Fibroblast of skin of back (primary cell): ENCODE measurements at regions not wholly inside any gene's neighbourhood (a gene's known extent, or its start where the extent isn't known, plus 50 kb on each side); places are given as distances from the start of the nearest gene placed in this dataset.

ENCODE experiments used
- DNase-seq: peaks from one replicate; pipeline ENCODE4 v3.0.0-alpha.2; 2013

DNA sequence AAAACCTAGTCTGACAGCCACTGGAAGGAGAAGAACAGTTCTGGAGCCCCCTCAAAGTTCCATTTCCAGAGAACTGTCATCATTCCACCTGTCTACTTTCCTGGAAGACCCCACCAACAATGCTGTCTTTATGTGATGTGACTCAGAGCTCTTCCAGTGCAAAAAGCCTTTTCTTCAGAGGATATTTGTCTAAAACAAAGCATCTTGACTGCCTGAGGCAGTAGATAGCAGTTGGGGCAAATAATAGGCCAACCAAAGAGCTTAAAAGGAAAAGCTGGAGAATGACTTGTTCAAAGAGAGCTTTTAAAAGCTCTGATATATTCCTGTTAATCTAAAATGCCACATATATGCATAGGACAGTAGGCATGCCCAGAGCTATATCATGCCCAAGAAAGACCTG lies 62.6 kb downstream of the MIS18A start:
- no peak for DNase-seq

GRCh38 chr21:32215306-32215685 lies 63.6 kb downstream of the MIS18A start:
- DNase-seq = no peak

GRCh38 chr21:32214654-32215305 lies 64.1 kb downstream of the MIS18A start:
- no peak for DNase-seq

GRCh38 chr21:32212116-32212515 lies 66.7 kb downstream of the MIS18A start:
- no peak for DNase-seq

- DNase-seq = no peak
These were observed 67.5 kb downstream of the MIS18A start for GRCh38 chr21:32211306-32211705.

DNA sequence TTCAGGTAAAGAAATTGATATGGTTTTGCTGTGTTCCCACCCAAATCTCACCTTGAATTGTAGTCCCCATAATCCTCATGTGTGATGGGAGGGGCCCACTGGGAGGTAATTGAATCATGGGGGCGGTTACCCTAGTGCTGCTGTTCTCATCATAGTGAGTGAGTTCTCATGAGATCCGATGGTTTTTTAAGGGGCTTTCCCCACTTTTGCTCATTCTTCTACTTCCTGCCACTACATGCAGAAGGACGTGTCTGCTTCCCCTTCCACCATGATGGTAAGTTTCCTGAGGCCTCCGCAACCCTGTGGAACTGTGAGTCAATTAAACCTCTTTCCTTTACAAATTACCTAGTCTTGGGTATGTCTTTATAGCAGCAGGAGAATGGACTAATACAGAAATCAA lies 69.3 kb downstream of the MIS18A start:
- no peak for DNase-seq

DNA sequence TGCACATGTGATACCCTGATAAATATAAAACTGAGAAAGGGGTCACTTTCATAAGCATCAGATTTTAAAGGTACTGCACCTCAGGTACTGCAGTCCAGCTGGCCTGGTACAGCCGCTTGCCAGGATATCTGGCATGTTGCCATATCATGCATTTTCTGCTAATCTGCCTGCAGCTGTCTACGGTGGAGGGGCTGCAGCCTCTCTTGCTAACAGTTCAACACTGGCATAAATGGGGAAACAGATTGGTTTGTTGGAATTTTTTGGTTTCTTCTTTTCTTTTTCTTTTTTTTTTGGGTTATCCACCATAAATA lies 71.5 kb downstream of the MIS18A start:
- no peak for DNase-seq

- DNase-seq = no peak
These were observed 72.0 kb downstream of the MIS18A start for GRCh38 chr21:32206631-32207405.

DNA sequence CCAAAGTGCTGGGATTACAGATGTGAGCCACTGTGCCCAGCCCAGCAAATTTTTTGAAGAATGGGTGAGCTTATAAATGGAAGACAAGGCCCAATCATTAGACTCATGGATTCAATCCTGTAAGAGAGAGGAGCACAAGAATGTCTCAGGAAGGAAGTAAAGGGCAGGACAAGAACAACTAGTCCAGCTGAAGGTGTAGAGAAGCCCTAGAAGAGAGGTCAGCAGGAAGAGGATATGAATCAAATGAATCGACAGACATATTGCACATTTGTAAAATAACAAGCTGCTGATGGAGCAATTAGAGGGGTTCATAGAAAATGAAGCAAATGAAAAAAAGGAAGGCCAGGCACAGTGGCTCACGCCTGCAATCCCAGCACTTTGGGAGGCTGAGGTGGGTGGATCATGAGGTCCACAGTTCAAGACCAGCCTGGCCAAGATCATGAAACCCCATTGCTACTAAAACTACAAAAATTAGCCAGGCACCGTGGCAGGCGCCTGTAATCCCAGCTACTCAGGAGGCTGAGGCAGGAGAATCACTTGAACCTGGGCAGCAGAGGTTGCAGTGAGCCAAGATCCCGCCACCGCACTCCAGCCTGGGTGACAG lies 74.9 kb downstream of the MIS18A start:
- DNase-seq = no peak

- DNase-seq = no peak
These were observed 78.8 kb downstream of the MIS18A start for GRCh38 chr21:32200029-32200428.

DNA sequence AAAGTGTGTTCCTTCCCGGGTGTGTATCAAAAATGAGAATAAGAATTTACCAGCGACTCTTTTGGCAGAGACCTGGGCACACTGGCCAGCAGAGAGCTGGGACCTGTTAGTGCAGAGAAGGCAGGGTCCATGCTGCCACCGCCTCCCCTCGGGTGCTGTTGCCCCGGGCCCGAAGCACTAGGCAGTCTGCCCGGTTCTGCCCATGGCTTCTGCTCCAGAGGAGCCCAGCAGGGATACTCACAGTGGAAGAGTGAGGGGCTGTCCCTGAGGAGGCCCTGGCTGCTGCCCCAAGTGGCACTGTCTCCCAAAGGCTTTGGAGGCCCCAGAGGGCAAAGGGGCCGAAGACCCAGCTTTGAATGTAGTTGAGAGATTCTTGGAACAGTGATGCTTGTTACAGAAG lies 80.5 kb downstream of the MIS18A start:
- DNase-seq = no peak

DNA sequence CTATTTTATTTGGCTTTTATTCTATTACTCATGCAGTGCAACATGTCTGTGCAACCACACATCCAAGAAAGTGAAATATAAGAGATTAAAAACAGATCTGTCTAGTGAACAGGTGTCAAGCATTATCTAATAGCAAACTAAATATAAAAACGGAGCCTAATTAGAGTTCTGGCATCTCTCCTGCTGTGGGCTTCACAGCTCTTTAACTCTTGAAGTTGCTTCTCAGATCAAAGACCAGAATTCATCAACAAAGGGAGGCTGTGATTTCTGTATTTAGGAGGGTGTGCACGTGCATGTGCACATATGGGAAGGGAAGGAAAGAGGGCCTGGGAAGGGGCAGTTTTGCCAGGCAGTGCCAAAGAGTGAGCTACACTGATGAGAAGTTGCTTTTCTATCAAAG lies 81.0 kb downstream of the MIS18A start:
- DNase-seq = no peak

- DNase-seq = no peak
These were observed 82.8 kb downstream of the MIS18A start for GRCh38 chr21:32196001-32196400.

- no peak for DNase-seq
These were observed 85.8 kb downstream of the MIS18A start for GRCh38 chr21:32193098-32193465.

GRCh38 chr21:32192291-32193097 lies 86.4 kb downstream of the MIS18A start:
- DNase-seq = no peak

DNA sequence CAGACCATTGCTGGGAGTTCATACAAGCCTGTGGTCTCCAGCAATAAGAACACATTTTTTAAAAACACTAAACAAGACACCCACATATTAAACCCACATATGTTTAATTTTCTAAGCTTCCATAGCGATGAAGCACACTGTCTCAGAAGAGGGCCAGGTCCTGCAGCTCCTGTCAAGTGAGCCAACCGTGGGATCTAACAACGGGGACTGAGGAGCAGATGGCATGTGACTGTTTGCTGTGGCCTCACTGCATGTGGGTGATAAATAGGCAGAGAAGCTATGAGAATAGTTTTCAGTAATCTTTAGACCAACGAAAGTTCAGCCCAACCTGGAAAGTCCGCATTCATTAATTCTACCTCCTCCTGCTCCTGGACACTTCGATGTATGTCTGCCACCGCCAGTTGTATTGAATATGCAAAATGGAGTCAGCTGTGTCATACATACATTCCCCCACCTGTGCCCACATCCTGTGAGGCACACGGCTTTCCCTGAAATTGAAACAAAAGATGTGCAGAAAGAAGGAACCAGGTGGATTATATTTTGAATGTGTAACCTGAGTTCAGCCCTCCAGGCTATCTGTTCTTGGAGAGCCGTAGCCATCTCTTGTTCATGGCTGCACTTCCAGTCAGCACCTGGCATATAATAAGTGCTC lies 88.2 kb downstream of the MIS18A start:
- no peak for DNase-seq

- no peak for DNase-seq
These were observed 89.0 kb downstream of the MIS18A start for GRCh38 chr21:32189688-32190483.

DNA sequence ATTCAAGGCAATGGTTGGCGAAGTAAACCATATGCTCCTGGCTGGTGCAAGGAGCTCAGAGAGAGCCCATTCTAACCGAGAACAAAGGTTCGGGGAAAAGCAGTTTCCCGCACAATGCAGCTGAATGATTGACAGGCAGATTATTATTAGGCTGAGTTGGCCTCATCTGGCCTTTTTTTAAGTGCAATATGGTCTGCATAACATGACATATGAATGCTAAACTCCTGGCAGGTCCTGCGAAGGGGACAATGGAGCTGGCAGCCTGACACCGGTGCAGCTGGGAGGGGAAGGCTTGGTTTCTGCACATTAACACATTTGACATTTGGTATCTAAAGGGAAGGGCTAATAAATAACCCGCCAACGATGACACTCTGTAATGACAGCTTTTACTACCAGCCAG lies 92.0 kb downstream of the MIS18A start:
- DNase-seq = no peak

- no peak for DNase-seq
These were observed 93.1 kb downstream of the MIS18A start for GRCh38 chr21:32185726-32186125.

GRCh38 chr21:32185103-32185502 lies 93.7 kb downstream of the MIS18A start:
- no peak for DNase-seq

DNA sequence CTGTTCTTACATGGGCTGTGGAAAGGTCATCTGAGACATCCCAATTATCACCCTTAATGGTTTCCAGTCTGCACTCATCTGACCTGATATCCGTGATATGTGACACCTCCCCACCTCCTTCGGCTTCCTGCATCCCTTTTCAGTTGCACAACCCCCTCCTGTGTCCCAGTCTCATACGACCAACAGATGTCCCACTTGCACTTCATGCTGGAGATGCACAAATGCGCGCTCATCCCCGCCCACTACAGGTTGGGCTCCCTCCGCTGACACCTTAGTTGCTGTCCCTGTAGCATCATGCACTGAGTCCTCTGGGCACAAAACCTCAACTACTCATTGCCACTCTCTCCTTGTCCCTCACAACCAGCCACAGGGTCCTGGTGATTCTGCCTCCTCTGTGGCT lies 94.4 kb downstream of the MIS18A start:
- no peak for DNase-seq

DNA sequence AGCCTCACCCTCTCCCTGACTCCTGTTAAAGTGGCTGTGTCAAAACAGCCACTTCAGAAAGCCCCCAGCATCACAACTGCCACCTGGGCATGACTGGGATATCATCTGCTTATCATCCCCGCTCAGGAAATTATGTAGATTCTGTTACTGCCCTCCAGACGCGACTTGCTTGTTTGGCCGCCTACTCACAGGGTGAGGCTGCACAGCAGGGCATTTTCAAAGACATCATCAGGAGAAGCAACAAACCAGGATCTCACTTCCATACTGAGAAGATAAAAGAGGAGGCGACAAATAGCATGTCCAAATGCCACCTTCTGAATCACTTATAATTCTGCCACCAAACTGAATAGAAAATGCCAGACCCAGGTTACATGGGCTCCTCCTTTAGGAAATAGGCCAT lies 94.8 kb downstream of the MIS18A start:
- DNase-seq = no peak
